ENCODE measurements at regions not wholly inside any gene's neighbourhood (a gene's known extent, or its start where the extent isn't known, plus 50 kb on each side); places are given as distances from the start of the nearest gene placed in this dataset.

DNA sequence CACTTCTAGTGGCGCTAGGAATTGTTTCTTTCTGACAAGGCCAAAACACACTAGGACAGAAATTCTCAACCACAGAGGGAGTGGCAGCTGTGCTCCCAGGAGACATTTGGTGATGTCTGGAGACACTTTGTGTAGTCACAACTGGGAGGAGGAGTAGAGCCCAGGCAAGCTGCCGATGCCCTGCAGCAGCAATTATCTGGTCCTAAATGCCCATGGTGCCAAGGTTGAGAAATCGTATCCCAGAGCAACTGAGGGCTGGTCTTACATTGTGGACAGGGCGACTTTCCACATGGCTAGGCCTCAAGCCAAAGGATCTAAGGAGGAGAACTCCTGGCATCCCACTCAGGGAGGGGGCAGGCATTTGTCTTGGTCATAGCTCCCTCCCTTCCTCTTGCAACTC, 259.9 kb downstream of the GADD45G start:
- TF ChIP-seq, protein P1, sequence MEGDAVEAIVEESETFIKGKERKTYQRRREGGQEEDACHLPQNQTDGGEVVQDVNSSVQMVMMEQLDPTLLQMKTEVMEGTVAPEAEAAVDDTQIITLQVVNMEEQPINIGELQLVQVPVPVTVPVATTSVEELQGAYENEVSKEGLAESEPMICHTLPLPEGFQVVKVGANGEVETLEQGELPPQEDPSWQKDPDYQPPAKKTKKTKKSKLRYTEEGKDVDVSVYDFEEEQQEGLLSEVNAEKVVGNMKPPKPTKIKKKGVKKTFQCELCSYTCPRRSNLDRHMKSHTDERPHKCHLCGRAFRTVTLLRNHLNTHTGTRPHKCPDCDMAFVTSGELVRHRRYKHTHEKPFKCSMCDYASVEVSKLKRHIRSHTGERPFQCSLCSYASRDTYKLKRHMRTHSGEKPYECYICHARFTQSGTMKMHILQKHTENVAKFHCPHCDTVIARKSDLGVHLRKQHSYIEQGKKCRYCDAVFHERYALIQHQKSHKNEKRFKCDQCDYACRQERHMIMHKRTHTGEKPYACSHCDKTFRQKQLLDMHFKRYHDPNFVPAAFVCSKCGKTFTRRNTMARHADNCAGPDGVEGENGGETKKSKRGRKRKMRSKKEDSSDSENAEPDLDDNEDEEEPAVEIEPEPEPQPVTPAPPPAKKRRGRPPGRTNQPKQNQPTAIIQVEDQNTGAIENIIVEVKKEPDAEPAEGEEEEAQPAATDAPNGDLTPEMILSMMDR (IDR thresholded peaks at IDR 0.05; ENCODE audit: control extremely low read depth, extremely low read depth), result no peak
- Histone ChIP-seq H3K9me3 (ENCODE audit: control insufficient read depth in 4 of 4, insufficient read depth in 3 of 4, low read length in 3 of 4) (no peaks in the 10 kb centered on the region), H3K9ac (ENCODE audit: insufficient read depth in 1 of 2, low read length in 2 of 2) (no peak overlapping the region), H3K4me1 (ENCODE audit: control insufficient read depth in 5 of 5, insufficient read depth in 5 of 5, low read length in 5 of 5) (peaks cover 0 to 33% (median 9%) of the 10 kb centered on the region in 5 donors), H3K27me3 (ENCODE audit: control insufficient read depth in 3 of 3, insufficient read depth in 3 of 3, low read length in 2 of 3) (no peaks in the 10 kb centered on the region), H3K4me3 (no peak overlapping the region), H3K27ac (ENCODE audit: low read depth in 1 of 2, low read length in 1 of 2) (no peak overlapping the region), H3K36me3 (ENCODE audit: control insufficient read depth in 4 of 4, insufficient read depth in 4 of 4, low read length in 4 of 4) (no peaks in the 10 kb centered on the region)
- no peak for DNase-seq
- WGBS, 2 donors, result 73 to 92% methylated on average over 4 of the region's 4 CpGs
- ATAC-seq (ENCODE audit: insufficient read depth, low FRiP score), result no peak

DNA sequence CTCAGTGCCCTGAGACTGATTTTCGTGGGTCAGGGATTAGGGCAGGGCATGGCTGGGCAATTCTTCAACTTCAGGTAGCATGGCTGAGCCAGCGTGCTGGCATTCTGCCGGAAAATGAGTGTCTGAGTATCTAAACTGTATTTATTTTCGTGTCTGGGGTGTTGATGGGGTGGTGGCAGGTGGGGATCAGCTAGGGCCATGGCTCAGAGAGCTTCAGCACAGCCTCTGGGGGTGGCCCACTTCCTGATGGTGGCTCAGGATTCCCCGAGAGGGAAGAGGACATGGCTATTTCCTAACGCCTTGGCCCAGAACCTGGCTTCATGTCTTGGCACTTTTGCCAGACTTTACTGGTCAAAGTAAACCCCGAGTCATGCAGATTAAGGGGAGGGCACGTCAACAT, 260.5 kb downstream of the GADD45G start:
- Histone ChIP-seq H3K27ac (ENCODE audit: low read depth in 1 of 2, low read length in 1 of 2) (no peak overlapping the region), H3K9me3 (ENCODE audit: control insufficient read depth in 4 of 4, insufficient read depth in 3 of 4, low read length in 3 of 4) (no peaks in the 10 kb centered on the region), H3K4me1 (ENCODE audit: control insufficient read depth in 5 of 5, insufficient read depth in 5 of 5, low read length in 5 of 5) (peaks cover 0 to 33% (median 7%) of the 10 kb centered on the region in 5 donors), H3K4me3 (no peak overlapping the region), H3K27me3 (ENCODE audit: control insufficient read depth in 3 of 3, insufficient read depth in 3 of 3, low read length in 2 of 3) (no peaks in the 10 kb centered on the region), H3K9ac (ENCODE audit: insufficient read depth in 1 of 2, low read length in 2 of 2) (no peak overlapping the region), H3K36me3 (ENCODE audit: control insufficient read depth in 4 of 4, insufficient read depth in 4 of 4, low read length in 4 of 4) (no peaks in the 10 kb centered on the region)
- no peak for ATAC-seq (ENCODE audit: insufficient read depth, low FRiP score)
- 77 to 83% methylated on average over 8 of the region's 8 CpGs for WGBS, 2 donors
- TF ChIP-seq, protein P1 (IDR thresholded peaks at IDR 0.05; ENCODE audit: control extremely low read depth, extremely low read depth), result no peak
- DNase-seq, result no peak

DNA sequence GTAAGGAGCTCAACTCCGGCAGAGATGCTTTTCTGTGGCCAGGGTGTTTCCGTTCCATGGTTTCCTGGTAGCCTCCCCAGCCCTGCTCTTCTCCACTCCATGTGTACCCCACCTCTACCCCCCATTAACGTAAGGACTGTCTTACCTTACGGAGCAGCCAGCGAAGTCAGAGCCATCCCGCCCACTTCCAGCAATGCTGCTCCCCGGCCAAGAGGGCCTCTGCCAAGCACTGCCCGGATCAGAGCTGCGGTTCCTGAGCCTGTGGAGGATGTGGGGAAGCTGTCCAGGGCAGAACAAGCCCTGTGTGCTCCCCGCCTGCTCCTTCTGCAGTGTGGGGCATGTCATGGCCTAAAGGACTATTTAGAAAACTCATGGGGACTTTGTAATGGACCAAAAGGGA, 261.2 kb downstream of the GADD45G start:
- H3K36me3 ChIP-seq (ENCODE audit: control insufficient read depth in 4 of 4, insufficient read depth in 4 of 4, low read length in 4 of 4), result no peaks in the 10 kb centered on the region
- H3K27me3 ChIP-seq (ENCODE audit: control insufficient read depth in 3 of 3, insufficient read depth in 3 of 3, low read length in 2 of 3), result no peaks in the 10 kb centered on the region
- no peak overlapping the region for H3K9ac ChIP-seq (ENCODE audit: insufficient read depth in 1 of 2, low read length in 2 of 2)
- H3K4me1 ChIP-seq (ENCODE audit: control insufficient read depth in 5 of 5, insufficient read depth in 5 of 5, low read length in 5 of 5), result peaks cover 0 to 33% (median 7%) of the 10 kb centered on the region in 5 donors
- ATAC-seq (ENCODE audit: insufficient read depth, low FRiP score) (no peak), DNase-seq (no peak)
- no peak overlapping the region for H3K4me3 ChIP-seq
- no peak overlapping the region for H3K27ac ChIP-seq (ENCODE audit: low read depth in 1 of 2, low read length in 1 of 2)
- TF ChIP-seq, protein P1 (IDR thresholded peaks at IDR 0.05; ENCODE audit: control extremely low read depth, extremely low read depth), result no peak
- 93 to 94% methylated on average over 10 of the region's 10 CpGs for WGBS, 2 donors
- H3K9me3 ChIP-seq (ENCODE audit: control insufficient read depth in 4 of 4, insufficient read depth in 3 of 4, low read length in 3 of 4), result no peaks in the 10 kb centered on the region

DNA sequence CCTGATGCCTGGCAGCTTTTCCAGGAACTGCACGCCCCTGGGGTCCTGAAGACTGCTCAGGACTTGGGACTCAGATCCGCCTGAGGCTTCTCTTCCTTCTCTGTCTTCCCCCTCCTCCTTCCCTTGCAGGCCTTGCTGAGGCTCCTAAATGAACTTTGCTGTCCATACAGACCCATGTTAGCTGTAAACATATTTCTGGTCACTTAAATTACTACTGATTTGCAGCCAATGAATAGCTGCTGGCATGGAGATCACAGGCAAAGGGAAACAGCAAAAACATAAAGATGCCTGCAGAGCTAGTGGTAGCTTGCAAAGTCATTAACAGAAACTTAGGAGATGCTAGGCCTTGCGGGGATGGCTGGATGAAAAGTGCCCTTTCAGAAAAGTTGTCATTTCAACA, 261.9 kb downstream of the GADD45G start:
- peak; percentile 68 to 83 (median 78) for DNase-seq
- Histone ChIP-seq H3K27ac (ENCODE audit: low read depth in 1 of 2, low read length in 1 of 2) (no peak overlapping the region), H3K9ac (ENCODE audit: insufficient read depth in 1 of 2, low read length in 2 of 2) (no peak overlapping the region), H3K36me3 (ENCODE audit: control insufficient read depth in 4 of 4, insufficient read depth in 4 of 4, low read length in 4 of 4) (no peaks in the 10 kb centered on the region), H3K4me3 (no peak overlapping the region), H3K27me3 (ENCODE audit: control insufficient read depth in 3 of 3, insufficient read depth in 3 of 3, low read length in 2 of 3) (no peaks in the 10 kb centered on the region), H3K4me1 (ENCODE audit: control insufficient read depth in 5 of 5, insufficient read depth in 5 of 5, low read length in 5 of 5) (peaks cover 0 to 33% (median 7%) of the 10 kb centered on the region in 5 donors), H3K9me3 (ENCODE audit: control insufficient read depth in 4 of 4, insufficient read depth in 3 of 4, low read length in 3 of 4) (no peaks in the 10 kb centered on the region)
- no peak for ATAC-seq (ENCODE audit: insufficient read depth, low FRiP score)
- 96% methylated on average over 3 of the region's 3 CpGs for WGBS, 2 donors
- TF ChIP-seq, protein P1 (IDR thresholded peaks at IDR 0.05; ENCODE audit: control extremely low read depth, extremely low read depth), result no peak
